C1 segment of cervical spinal cord (tissue), 14 donors: ENCODE measurements at regions not wholly inside any gene's neighbourhood (a gene's known extent, or its start where the extent isn't known, plus 50 kb on each side); places are given as distances from the start of the nearest gene placed in this dataset.

ENCODE experiments used
- DNase-seq, 14 donors: peaks; one replicate each; lab custom pipeline; 2025; lab: John Stamatoyannopoulos, UW

GRCh38 chr1:48055876-48056764 is 58.9 kb upstream of the TRABD2B start:
- no peak for DNase-seq

DNA sequence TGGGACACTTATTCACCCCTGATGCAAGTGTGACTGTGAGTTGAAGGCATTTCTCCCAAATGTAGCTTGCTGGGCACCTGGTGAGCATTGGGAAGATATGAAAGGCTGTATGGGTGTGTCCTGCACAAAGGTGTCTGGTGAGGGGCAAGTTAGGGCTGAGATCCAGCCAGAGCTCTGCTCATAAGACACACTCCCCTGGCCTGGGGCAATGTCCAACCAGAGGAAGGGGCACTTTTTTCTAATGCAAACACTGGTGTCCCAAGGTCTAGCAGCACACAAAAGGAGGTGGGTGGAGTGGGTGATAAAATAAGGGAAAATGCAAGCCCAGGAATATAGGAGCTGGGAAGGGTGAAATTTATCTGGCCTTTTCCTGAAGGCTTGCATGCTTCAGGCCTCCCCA is 57.0 kb upstream of the TRABD2B start:
- no peak for DNase-seq

GRCh38 chr1:48052923-48053291 is 55.7 kb upstream of the TRABD2B start:
- no peak for DNase-seq

GRCh38 chr1:48051466-48052126 is 54.4 kb upstream of the TRABD2B start:
- DNase-seq, result no peak

DNA sequence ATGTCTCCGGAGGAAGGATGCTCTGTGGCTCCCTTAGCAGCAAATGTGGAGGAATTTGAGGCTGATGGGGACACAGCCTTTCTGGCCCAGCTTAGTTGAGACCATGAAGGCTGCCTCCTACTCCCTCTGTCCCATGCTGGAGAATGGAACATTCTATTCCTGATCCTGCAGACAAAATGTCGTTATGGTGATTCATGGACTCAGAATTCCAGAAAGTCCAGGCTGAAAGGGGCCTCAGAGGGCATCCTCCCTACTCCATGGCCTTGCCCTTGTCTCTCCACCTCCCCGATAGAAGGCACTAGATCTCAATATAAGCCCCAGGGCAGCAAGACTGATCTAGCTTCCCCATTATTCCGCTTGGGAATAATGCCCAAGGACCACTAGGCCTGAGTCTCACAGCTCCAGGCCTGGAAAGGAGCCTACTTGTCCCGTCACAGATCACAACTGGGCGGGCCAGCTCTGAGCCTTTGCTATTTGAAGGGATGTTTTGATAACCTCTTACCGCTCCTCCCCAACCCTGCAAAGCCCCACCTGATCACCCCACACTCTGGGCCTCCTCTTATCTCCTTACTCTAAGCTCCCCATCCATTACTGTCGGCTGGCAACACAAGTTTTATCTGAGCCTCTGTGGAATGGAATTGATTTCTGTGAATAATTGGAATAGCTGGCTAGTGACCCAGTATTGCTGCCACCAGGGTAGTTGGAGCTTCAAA is 52.8 kb upstream of the TRABD2B start:
- no peak for DNase-seq

GRCh38 chr1:48048980-48049379 is 51.8 kb upstream of the TRABD2B start:
- DNase-seq, result no peak

DNA sequence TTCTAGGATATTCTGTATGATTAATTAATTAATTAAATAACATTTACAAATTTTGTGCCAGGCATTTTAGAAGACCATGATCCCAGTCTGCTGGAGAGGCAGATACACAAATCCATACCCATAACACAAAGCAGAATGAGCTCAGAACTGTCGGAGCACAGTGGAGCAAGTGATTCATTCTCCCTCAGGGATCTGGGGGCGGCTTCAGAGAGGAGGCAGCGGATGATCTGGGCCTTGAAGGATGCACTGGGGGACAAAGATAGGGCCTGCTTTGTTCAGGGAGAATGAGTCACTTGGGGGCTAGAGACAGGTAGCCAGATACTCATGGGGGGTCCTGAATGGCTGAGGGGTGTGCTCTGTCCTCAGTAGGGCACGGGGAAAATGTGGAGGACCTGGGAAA is 50.9 kb upstream of the TRABD2B start:
- no peak for DNase-seq

- no peak for DNase-seq
Observed at GRCh38 chr1:48047116-48047515, 49.9 kb upstream of the TRABD2B start.
